ENCODE measurements at regions not wholly inside any gene's neighbourhood (a gene's known extent, or its start where the extent isn't known, plus 50 kb on each side); places are given as distances from the start of the nearest gene placed in this dataset.

GRCh38 chr20:22949331-22950109 lies 85.6 kb upstream of the SSTR4 start:
- Histone ChIP-seq H3K36me3 (ENCODE audit: insufficient read depth, low read length) (no peaks in the 10 kb centered on the region), H3K4me3 (ENCODE audit: insufficient read depth, low read length) (no peak overlapping the region)

GRCh38 chr20:22951966-22952365 lies 83.1 kb upstream of the SSTR4 start:
- no peaks in the 10 kb centered on the region for H3K79me2 ChIP-seq (ENCODE audit: insufficient read depth, low read length)
- no peaks in the 10 kb centered on the region for H3K27me3 ChIP-seq (ENCODE audit: insufficient read depth, low read length)
- no peak overlapping the region for H3K4me2 ChIP-seq (ENCODE audit: insufficient read depth, low read length)
- H4K20me1 ChIP-seq (ENCODE audit: insufficient read depth, low read length), result no peaks in the 10 kb centered on the region
- no peaks in the 10 kb centered on the region for H3K36me3 ChIP-seq (ENCODE audit: insufficient read depth, low read length)
- DNase-seq (ENCODE audit: insufficient read length, low spot score, missing footprints), result no peak
- H3K27ac ChIP-seq (ENCODE audit: low read depth, low read length), result no peak overlapping the region
- H3K4me3 ChIP-seq (ENCODE audit: insufficient read depth, low read length), result no peak overlapping the region
- no peak for TF ChIP-seq CTCF (IDR thresholded peaks at IDR 0.05; ENCODE audit: extremely low read depth, low read depth, low read length)
- no peaks in the 10 kb centered on the region for H3K4me1 ChIP-seq (ENCODE audit: insufficient read depth, low read length)
- no peaks in the 10 kb centered on the region for H3K9me3 ChIP-seq (ENCODE audit: low read depth, low read length)
- H2AFZ ChIP-seq (ENCODE audit: low read length), result no peak overlapping the region

More at GRCh38 chr20:22949331-22950109, 85.6 kb upstream of the SSTR4 start:
- no peaks in the 10 kb centered on the region for H3K79me2 ChIP-seq (ENCODE audit: insufficient read depth, low read length)
- H3K4me1 ChIP-seq (ENCODE audit: insufficient read depth, low read length), result no peaks in the 10 kb centered on the region
- no peak overlapping the region for H3K27ac ChIP-seq (ENCODE audit: low read depth, low read length)
- H3K9me3 ChIP-seq (ENCODE audit: low read depth, low read length), result no peaks in the 10 kb centered on the region
- no peak for TF ChIP-seq CTCF (IDR thresholded peaks at IDR 0.05; ENCODE audit: extremely low read depth, low read depth, low read length)
- no peaks in the 10 kb centered on the region for H3K27me3 ChIP-seq (ENCODE audit: insufficient read depth, low read length)
- H2AFZ ChIP-seq (ENCODE audit: low read length), result no peak overlapping the region
- H3K4me2 ChIP-seq (ENCODE audit: insufficient read depth, low read length), result no peak overlapping the region
- no peak for DNase-seq (ENCODE audit: insufficient read length, low spot score, missing footprints)
- no peaks in the 10 kb centered on the region for H4K20me1 ChIP-seq (ENCODE audit: insufficient read depth, low read length)

GRCh38 chr20:22954661-22955060 lies 80.5 kb upstream of the SSTR4 start:
- DNase-seq (ENCODE audit: insufficient read length, low spot score, missing footprints), result peak; percentile 65
- Histone ChIP-seq H3K9me3 (ENCODE audit: low read depth, low read length) (no peaks in the 10 kb centered on the region), H3K27ac (ENCODE audit: low read depth, low read length) (no peak overlapping the region), H3K79me2 (ENCODE audit: insufficient read depth, low read length) (no peaks in the 10 kb centered on the region), H3K27me3 (ENCODE audit: insufficient read depth, low read length) (no peaks in the 10 kb centered on the region), H3K36me3 (ENCODE audit: insufficient read depth, low read length) (no peaks in the 10 kb centered on the region), H3K4me2 (ENCODE audit: insufficient read depth, low read length) (no peak overlapping the region), H4K20me1 (ENCODE audit: insufficient read depth, low read length) (no peaks in the 10 kb centered on the region), H3K4me3 (ENCODE audit: insufficient read depth, low read length) (no peak overlapping the region), H2AFZ (ENCODE audit: low read length) (no peak overlapping the region), H3K4me1 (ENCODE audit: insufficient read depth, low read length) (no peaks in the 10 kb centered on the region)
- TF ChIP-seq CTCF (IDR thresholded peaks at IDR 0.05; ENCODE audit: extremely low read depth, low read depth, low read length), result no peak

- no peak overlapping the region for H3K27ac ChIP-seq (ENCODE audit: low read depth, low read length)
- H3K4me1 ChIP-seq (ENCODE audit: insufficient read depth, low read length), result no peaks in the 10 kb centered on the region
- no peaks in the 10 kb centered on the region for H3K9me3 ChIP-seq (ENCODE audit: low read depth, low read length)
- no peaks in the 10 kb centered on the region for H4K20me1 ChIP-seq (ENCODE audit: insufficient read depth, low read length)
- no peak overlapping the region for H2AFZ ChIP-seq (ENCODE audit: low read length)
- H3K4me3 ChIP-seq (ENCODE audit: insufficient read depth, low read length), result no peak overlapping the region
- no peaks in the 10 kb centered on the region for H3K79me2 ChIP-seq (ENCODE audit: insufficient read depth, low read length)
- H3K36me3 ChIP-seq (ENCODE audit: insufficient read depth, low read length), result no peaks in the 10 kb centered on the region
- no peak overlapping the region for H3K4me2 ChIP-seq (ENCODE audit: insufficient read depth, low read length)
- TF ChIP-seq CTCF (IDR thresholded peaks at IDR 0.05; ENCODE audit: extremely low read depth, low read depth, low read length), result no peak
- H3K27me3 ChIP-seq (ENCODE audit: insufficient read depth, low read length), result no peaks in the 10 kb centered on the region
- peak; percentile 11 for DNase-seq (ENCODE audit: insufficient read length, low spot score, missing footprints)
These were observed 76.7 kb upstream of the SSTR4 start for GRCh38 chr20:22958390-22958789.

Data from osteoblast (primary cell).